ENCODE measurements at regions not wholly inside any gene's neighbourhood (a gene's known extent, or its start where the extent isn't known, plus 50 kb on each side); places are given as distances from the start of the nearest gene placed in this dataset.

- no peak for TF ChIP-seq CTCF (IDR thresholded peaks at IDR 0.05; ENCODE audit: low read depth, low read length)
- no peak for DNase-seq
- Histone ChIP-seq H3K27me3 (ENCODE audit: insufficient read depth, low read depth, severe bottlenecking) (no peaks in the 10 kb centered on the region), H3K9me3 (ENCODE audit: severe bottlenecking) (no peaks in the 10 kb centered on the region), H3K27ac (no peak overlapping the region), H3K36me3 (no peaks in the 10 kb centered on the region), H3K4me3 (ENCODE audit: low read depth, low read length) (no peak overlapping the region)
Observed at GRCh38 chr16:82391690-82392089, 221.7 kb upstream of the MPHOSPH6 start.

- no peak overlapping the region for H3K4me3 ChIP-seq (ENCODE audit: low read depth, low read length)
- no peaks in the 10 kb centered on the region for H3K36me3 ChIP-seq
- DNase-seq = no peak
- no peak overlapping the region for H3K27ac ChIP-seq
- no peak for TF ChIP-seq CTCF (IDR thresholded peaks at IDR 0.05; ENCODE audit: low read depth, low read length)
- H3K9me3 ChIP-seq (ENCODE audit: severe bottlenecking) = no peaks in the 10 kb centered on the region
- no peaks in the 10 kb centered on the region for H3K27me3 ChIP-seq (ENCODE audit: insufficient read depth, low read depth, severe bottlenecking)
Observed at GRCh38 chr16:82389956-82390650, 220.1 kb upstream of the MPHOSPH6 start.

GRCh38 chr16:82386761-82387160 lies 216.7 kb upstream of the MPHOSPH6 start:
- H3K4me3 ChIP-seq (ENCODE audit: low read depth, low read length) = no peak overlapping the region
- H3K27me3 ChIP-seq (ENCODE audit: insufficient read depth, low read depth, severe bottlenecking) = no peaks in the 10 kb centered on the region
- no peak overlapping the region for H3K27ac ChIP-seq
- H3K9me3 ChIP-seq (ENCODE audit: severe bottlenecking) = no peaks in the 10 kb centered on the region
- no peak for TF ChIP-seq CTCF (IDR thresholded peaks at IDR 0.05; ENCODE audit: low read depth, low read length)
- no peaks in the 10 kb centered on the region for H3K36me3 ChIP-seq
- DNase-seq = no peak

GRCh38 chr16:82384949-82385348 lies 214.9 kb upstream of the MPHOSPH6 start:
- Histone ChIP-seq H3K27ac (no peak overlapping the region), H3K4me3 (ENCODE audit: low read depth, low read length) (no peak overlapping the region), H3K9me3 (ENCODE audit: severe bottlenecking) (no peaks in the 10 kb centered on the region), H3K27me3 (ENCODE audit: insufficient read depth, low read depth, severe bottlenecking) (no peaks in the 10 kb centered on the region), H3K36me3 (no peaks in the 10 kb centered on the region)
- no peak for DNase-seq
- no peak for TF ChIP-seq CTCF (IDR thresholded peaks at IDR 0.05; ENCODE audit: low read depth, low read length)

GRCh38 chr16:82384017-82384416 lies 214.0 kb upstream of the MPHOSPH6 start:
- DNase-seq = no peak
- Histone ChIP-seq H3K9me3 (ENCODE audit: severe bottlenecking) (no peaks in the 10 kb centered on the region), H3K4me3 (ENCODE audit: low read depth, low read length) (no peak overlapping the region), H3K27me3 (ENCODE audit: insufficient read depth, low read depth, severe bottlenecking) (no peaks in the 10 kb centered on the region), H3K27ac (no peak overlapping the region), H3K36me3 (no peaks in the 10 kb centered on the region)
- no peak for TF ChIP-seq CTCF (IDR thresholded peaks at IDR 0.05; ENCODE audit: low read depth, low read length)

- no peaks in the 10 kb centered on the region for H3K27me3 ChIP-seq (ENCODE audit: insufficient read depth, low read depth, severe bottlenecking)
- H3K4me3 ChIP-seq (ENCODE audit: low read depth, low read length) = no peak overlapping the region
- DNase-seq = no peak
- no peaks in the 10 kb centered on the region for H3K36me3 ChIP-seq
- TF ChIP-seq CTCF (IDR thresholded peaks at IDR 0.05; ENCODE audit: low read depth, low read length) = no peak
- H3K9me3 ChIP-seq (ENCODE audit: severe bottlenecking) = no peaks in the 10 kb centered on the region
- H3K27ac ChIP-seq = no peak overlapping the region
Observed at GRCh38 chr16:82382521-82382920, 212.5 kb upstream of the MPHOSPH6 start.
